Skeletal muscle satellite cell (primary cell): ENCODE measurements at regions not wholly inside any gene's neighbourhood (a gene's known extent, or its start where the extent isn't known, plus 50 kb on each side); places are given as distances from the start of the nearest gene placed in this dataset.

ENCODE experiments used
- H3K27me3 ChIP-seq: 2 replicates; pipeline ENCODE4 v1.7.0; 2013; ENCODE audit warnings: low read length; ENCODE audit not compliant: control insufficient read depth, insufficient read depth
- H3K36me3 ChIP-seq: 2 replicates; pipeline ENCODE4 v1.7.0; 2013; ENCODE audit warnings: mild to moderate bottlenecking, control low read depth, low read length; ENCODE audit not compliant: insufficient read depth
- H3K4me1 ChIP-seq: 2 replicates; pipeline ENCODE4 v1.7.0; 2013; ENCODE audit warnings: low read length; ENCODE audit not compliant: control insufficient read depth, insufficient read depth
- H3K4me2 ChIP-seq: 2 replicates; pipeline ENCODE4 v1.7.0; 2013; ENCODE audit warnings: mild to moderate bottlenecking, low read length
- H3K4me3 ChIP-seq: 2 replicates; pipeline ENCODE4 v1.7.0; 2013; ENCODE audit warnings: low read length
- H3K9ac ChIP-seq: 2 replicates; pipeline ENCODE4 v1.7.0; 2013; ENCODE audit warnings: mild to moderate bottlenecking, low read depth, low read length, moderate library complexity
- H3K9me3 ChIP-seq: replicated peaks from 2 replicates; pipeline ENCODE4 v1.7.0; 2013; ENCODE audit warnings: mild to moderate bottlenecking, control low read depth, low read length

DNA sequence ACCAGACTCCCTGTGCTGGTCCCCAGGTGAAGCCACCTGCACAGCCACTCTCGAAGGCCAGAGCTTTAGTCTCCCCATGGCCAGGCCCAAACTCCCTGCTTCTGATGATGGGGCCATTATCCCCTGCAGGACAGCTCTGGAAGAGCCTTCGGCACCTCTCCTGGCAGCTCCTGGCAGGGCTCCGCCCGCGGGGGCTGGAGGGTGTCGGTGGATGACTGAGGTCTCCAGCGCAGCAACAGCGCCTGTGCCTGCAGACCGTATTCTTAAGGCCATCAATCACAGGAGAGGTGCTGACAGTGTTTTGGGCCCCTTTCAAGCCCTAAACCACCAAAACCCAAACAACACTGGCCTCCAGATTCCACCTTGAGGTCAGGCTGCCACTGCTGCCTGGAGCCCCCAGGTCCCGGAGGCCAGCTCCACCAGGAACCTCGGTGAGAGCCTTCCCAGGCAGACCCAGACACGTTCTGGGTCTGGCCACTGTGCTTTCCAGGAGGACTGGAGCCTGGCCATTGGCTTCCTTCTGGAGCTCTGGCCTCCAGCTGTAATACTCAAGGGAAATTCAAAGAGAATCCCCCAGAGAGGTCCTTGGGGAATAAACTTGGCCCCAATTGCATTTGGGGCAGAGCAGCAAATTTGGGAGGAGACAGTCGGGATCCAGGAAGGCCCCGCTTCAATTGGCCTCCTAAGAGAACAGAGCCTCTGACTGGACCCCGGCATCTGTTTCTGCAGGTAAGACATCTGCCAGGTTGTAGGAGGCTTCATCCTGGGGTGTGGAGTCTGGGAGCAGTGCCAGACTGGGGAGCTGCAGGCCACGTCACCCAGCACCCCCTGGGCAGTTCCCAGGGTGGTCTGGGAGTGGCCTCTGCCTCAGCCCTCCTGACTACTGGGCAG, 210.6 kb upstream of the RTL1 start:
- H3K9ac ChIP-seq: no peak overlapping the region
- H3K9me3 ChIP-seq: no peaks in the 10 kb centered on the region
- H3K4me3 ChIP-seq: no peak overlapping the region
- no peaks in the 10 kb centered on the region for H3K4me1 ChIP-seq
- no peak overlapping the region for H3K4me2 ChIP-seq
- no peaks in the 10 kb centered on the region for H3K36me3 ChIP-seq
- peaks cover 7% of the 10 kb centered on the region for H3K27me3 ChIP-seq

DNA sequence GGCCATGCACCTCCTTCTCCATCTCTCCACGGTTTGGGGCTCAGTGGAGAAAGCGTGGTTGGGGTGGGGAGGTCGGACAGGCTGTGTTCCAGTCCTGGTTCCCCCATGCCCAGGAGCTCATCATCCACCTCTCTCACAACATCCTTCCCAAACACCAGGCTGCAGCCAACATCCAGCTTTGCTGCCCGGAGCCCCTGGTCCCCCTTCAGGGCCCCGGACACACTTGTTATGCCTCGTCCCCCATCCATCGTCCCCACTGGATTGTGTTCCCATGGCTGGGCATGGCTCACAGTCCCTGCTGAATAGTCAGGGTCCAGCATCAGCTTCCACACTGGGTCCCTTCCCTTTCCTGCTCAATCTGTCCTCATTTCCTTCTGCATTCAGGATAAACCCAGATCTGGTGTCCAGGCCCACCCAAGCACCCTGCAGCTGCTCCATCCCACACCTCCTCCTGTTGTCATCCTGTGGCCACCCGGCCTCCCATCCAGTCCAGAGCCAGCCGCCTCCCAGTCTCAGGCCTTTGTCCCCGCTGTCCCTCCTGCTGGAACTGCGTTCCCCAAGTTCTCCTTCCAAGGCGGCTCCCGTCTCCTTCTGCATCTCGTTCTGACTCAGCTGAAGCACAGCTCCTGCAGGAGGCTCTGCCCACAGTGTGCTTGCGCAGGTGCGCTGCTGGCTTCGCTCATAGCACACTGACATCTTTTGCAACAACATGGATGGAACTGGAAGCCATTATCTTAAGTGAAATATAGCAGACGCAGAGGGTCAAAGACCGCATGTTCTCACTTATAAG, 211.4 kb upstream of the RTL1 start:
- no peaks in the 10 kb centered on the region for H3K4me1 ChIP-seq
- H3K9ac ChIP-seq: no peak overlapping the region
- no peak overlapping the region for H3K4me3 ChIP-seq
- peaks cover 11% of the 10 kb centered on the region for H3K27me3 ChIP-seq
- H3K36me3 ChIP-seq: no peaks in the 10 kb centered on the region
- no peaks in the 10 kb centered on the region for H3K9me3 ChIP-seq
- no peak overlapping the region for H3K4me2 ChIP-seq

- Histone ChIP-seq H3K27me3 (peaks cover 17% of the 10 kb centered on the region), H3K4me2 (no peak overlapping the region), H3K4me3 (no peak overlapping the region), H3K4me1 (no peaks in the 10 kb centered on the region), H3K9me3 (no peaks in the 10 kb centered on the region), H3K9ac (no peak overlapping the region), H3K36me3 (no peaks in the 10 kb centered on the region)
Observed at GRCh38 chr14:101115652-101116051, 212.1 kb upstream of the RTL1 start.

GRCh38 chr14:101116065-101116464, 212.5 kb upstream of the RTL1 start:
- H3K36me3 ChIP-seq: no peaks in the 10 kb centered on the region
- H3K9me3 ChIP-seq: no peaks in the 10 kb centered on the region
- H3K4me3 ChIP-seq: no peak overlapping the region
- H3K4me2 ChIP-seq: no peak overlapping the region
- H3K9ac ChIP-seq: no peak overlapping the region
- H3K4me1 ChIP-seq: no peaks in the 10 kb centered on the region
- H3K27me3 ChIP-seq: peaks cover 17% of the 10 kb centered on the region

GRCh38 chr14:101116486-101117130, 213.1 kb upstream of the RTL1 start:
- H3K4me3 ChIP-seq: no peak overlapping the region
- H3K4me2 ChIP-seq: no peak overlapping the region
- peaks cover 17% of the 10 kb centered on the region for H3K27me3 ChIP-seq
- H3K9me3 ChIP-seq: no peaks in the 10 kb centered on the region
- H3K4me1 ChIP-seq: no peaks in the 10 kb centered on the region
- H3K9ac ChIP-seq: no peak overlapping the region
- no peaks in the 10 kb centered on the region for H3K36me3 ChIP-seq

DNA sequence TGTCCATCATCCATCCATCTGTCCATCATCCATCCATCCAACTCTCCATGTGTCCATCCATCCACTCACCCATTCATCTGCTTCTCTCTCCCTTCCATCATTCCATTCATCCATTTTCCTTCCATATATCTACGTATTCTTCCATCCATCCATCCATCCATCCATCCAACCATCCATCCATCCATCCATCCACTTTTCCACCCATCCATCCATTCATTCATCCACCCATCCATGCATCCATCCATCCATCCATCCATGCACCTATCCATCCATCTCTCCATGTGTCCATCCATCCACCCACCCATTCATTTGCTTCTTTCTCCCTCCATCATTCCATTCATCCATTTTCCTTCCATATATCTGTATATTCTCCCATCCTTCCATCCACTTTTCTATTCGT, 214.0 kb upstream of the RTL1 start:
- no peak overlapping the region for H3K9ac ChIP-seq
- H3K4me3 ChIP-seq: no peak overlapping the region
- H3K4me1 ChIP-seq: no peaks in the 10 kb centered on the region
- H3K27me3 ChIP-seq: peaks cover 17% of the 10 kb centered on the region
- H3K4me2 ChIP-seq: no peak overlapping the region
- H3K36me3 ChIP-seq: no peaks in the 10 kb centered on the region
- H3K9me3 ChIP-seq: no peaks in the 10 kb centered on the region

DNA sequence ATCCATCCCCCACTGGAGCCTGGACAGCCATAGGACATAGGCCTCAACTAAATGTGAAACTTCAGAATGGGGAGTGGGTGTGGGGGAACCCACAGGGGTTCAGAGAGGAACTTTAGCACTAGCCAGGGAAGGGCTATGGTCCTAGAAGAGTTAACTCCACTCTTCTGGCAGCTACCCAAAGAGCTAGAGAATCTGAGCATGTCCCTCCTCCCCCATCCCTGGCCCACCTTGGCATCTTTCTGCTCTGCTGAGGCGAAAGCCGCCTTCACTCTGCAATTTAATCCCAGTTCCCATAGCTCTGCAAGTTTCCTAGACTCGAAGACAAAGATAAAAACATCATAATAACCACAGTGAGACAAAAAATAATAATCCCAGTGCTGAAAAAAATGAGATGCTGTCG, 214.7 kb upstream of the RTL1 start:
- Histone ChIP-seq H3K4me3 (no peak overlapping the region), H3K9ac (no peak overlapping the region), H3K27me3 (peaks cover 17% of the 10 kb centered on the region), H3K4me1 (no peaks in the 10 kb centered on the region), H3K36me3 (no peaks in the 10 kb centered on the region), H3K9me3 (no peaks in the 10 kb centered on the region), H3K4me2 (no peak overlapping the region)

DNA sequence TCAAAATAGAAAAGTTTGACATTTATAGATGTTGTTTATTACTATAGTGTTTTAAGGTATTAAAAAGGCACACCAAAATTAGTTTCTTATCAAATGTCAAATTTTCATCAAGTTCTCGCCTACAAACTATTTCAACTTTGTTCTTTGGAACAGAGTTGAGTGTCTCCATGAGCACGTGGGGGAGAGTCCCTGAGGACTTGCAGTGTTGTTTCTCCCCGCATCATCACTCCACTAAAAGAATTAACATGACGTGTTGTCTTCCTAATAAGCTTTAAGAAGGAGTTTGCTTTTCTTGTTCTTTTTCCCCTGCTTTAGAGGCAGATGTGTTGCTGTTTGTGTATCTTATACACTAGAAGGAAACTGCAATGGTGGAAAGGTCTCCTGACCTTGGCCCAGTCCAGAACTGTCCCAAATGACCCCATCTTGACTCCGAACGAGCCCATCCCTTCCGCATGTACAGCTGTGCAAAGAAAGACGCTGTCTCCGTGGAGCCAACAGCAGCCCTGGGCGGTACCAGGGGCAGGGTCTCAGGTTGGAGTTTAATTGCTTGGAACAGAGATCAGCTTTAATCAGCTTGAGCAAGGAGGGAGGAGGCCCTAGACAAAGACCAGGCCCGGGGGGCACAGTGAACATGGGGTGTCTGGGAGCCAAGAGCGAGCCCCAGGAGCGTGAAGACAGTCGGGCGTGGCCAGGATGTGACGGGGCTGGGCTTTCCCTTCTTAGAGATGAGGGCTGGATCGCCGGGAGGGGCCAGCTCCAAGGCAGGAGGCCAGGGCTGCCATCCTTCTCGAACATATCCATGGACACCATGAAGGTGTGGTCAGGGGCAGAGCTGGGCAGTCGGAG, 215.4 kb upstream of the RTL1 start:
- no peaks in the 10 kb centered on the region for H3K4me1 ChIP-seq
- no peak overlapping the region for H3K4me2 ChIP-seq
- peaks cover 17% of the 10 kb centered on the region for H3K27me3 ChIP-seq
- no peak overlapping the region for H3K9ac ChIP-seq
- no peak overlapping the region for H3K4me3 ChIP-seq
- no peaks in the 10 kb centered on the region for H3K9me3 ChIP-seq
- no peaks in the 10 kb centered on the region for H3K36me3 ChIP-seq

DNA sequence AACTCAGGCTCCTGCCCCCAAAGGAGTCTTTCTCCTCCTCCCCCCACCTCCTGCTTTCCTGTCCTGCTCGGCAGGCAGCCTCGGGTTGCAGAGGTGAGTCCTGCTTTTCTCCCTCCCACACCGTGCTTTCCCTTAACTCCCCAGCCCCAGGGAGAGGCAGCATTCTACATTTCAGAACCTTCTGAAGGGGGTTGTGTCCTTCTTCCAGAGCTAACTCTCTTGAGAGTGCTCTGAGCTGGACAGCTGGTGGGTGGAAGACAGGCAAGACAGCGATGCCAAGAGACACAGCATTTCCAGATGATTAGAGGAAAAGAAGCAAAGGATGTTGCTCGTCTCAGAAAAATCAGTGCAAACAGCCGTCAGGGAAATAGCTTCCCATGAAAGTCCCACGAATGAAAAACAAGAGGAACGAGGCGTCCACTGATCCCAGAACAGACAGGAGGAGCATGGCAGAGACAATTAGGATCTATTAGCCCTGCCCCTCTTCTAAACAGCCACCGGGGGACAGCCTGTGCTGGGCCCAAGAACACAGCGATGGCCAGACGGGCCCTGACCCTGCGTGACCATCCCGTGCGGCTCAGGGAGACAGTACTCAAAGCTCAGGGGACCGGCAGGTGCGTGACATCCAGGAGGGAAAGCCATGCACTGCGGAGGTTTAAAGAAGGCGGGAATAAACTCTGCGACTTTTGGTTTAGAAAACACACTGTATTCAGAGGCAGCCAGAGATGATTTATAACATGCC, 216.5 kb upstream of the RTL1 start:
- Histone ChIP-seq H3K9ac (no peak overlapping the region), H3K4me1 (no peaks in the 10 kb centered on the region), H3K9me3 (no peaks in the 10 kb centered on the region), H3K4me3 (no peak overlapping the region), H3K36me3 (no peaks in the 10 kb centered on the region), H3K27me3 (peaks cover 17% of the 10 kb centered on the region), H3K4me2 (no peak overlapping the region)

GRCh38 chr14:101120641-101121507, 217.4 kb upstream of the RTL1 start:
- no peaks in the 10 kb centered on the region for H3K9me3 ChIP-seq

More at GRCh38 chr14:101120641-101121507, 217.4 kb upstream of the RTL1 start:
- H3K4me2 ChIP-seq: no peak overlapping the region
- no peak overlapping the region for H3K9ac ChIP-seq
- H3K4me3 ChIP-seq: no peak overlapping the region
- H3K36me3 ChIP-seq: no peaks in the 10 kb centered on the region
- H3K27me3 ChIP-seq: peaks cover 17% of the 10 kb centered on the region
- no peaks in the 10 kb centered on the region for H3K4me1 ChIP-seq
